DOHH2 (cell line): ENCODE measurements at regions not wholly inside any gene's neighbourhood (a gene's known extent, or its start where the extent isn't known, plus 50 kb on each side); places are given as distances from the start of the nearest gene placed in this dataset.

Source experiments
- H3F3A ChIP-seq: fragments of 200-600 bp; sonication (generic), shearing (Covaris generic); 2 replicates; pipeline ENCODE4 v1.6.0; 2016; ENCODE audit warnings: antibody characterized with exemption, mild to moderate bottlenecking; ENCODE audit not compliant: control insufficient read depth, insufficient read depth
- H3K27ac ChIP-seq: fragments of 200-600 bp; sonication (generic); 2 replicates; pipeline ENCODE4 v1.5.1; 2014; ENCODE audit warnings: low read depth, mild to moderate bottlenecking, low read length, moderate library complexity
- H3K27me3 ChIP-seq: fragments of 200-600 bp; sonication (generic); 2 replicates; pipeline ENCODE4 v1.6.1; 2014; ENCODE audit warnings: mild to moderate bottlenecking, low read length, mixed read lengths; ENCODE audit not compliant: control insufficient read depth
- H3K36me3 ChIP-seq: fragments of 200-600 bp; sonication (generic); 2 replicates; pipeline ENCODE4 v1.6.1; 2014; ENCODE audit warnings: mild to moderate bottlenecking, low read length, moderate library complexity, mixed read lengths; ENCODE audit not compliant: control insufficient read depth
- H3K4me1 ChIP-seq: fragments of 200-600 bp; sonication (generic); 2 replicates; pipeline ENCODE4 v1.6.1; 2014; ENCODE audit warnings: mild to moderate bottlenecking, low read length, mixed read lengths; ENCODE audit not compliant: control insufficient read depth
- H3K4me2 ChIP-seq: fragments of 200-600 bp; sonication (generic); 2 replicates; pipeline ENCODE4 v1.6.0; 2014; ENCODE audit warnings: mild to moderate bottlenecking, low read length, moderate library complexity
- H3K4me3 ChIP-seq: fragments of 200-600 bp; sonication (generic); 2 replicates; pipeline ENCODE4 v1.5.1; 2014; ENCODE audit warnings: mild to moderate bottlenecking, low read length, mixed read lengths
- H3K79me2 ChIP-seq: fragments of 200-600 bp; sonication (generic); 2 replicates; pipeline ENCODE4 v1.6.1; 2014; ENCODE audit warnings: mild to moderate bottlenecking, low read length, mixed read lengths; ENCODE audit not compliant: control insufficient read depth
- H3K9me2 ChIP-seq: fragments of 200-600 bp; sonication (generic); replicated peaks from 2 replicates; pipeline ENCODE4 v1.6.1; 2014; ENCODE audit warnings: mild to moderate bottlenecking, low read length, mixed read lengths; ENCODE audit not compliant: control insufficient read depth
- H3K9me3 ChIP-seq: fragments of 200-600 bp; sonication (generic); 2 replicates; pipeline ENCODE4 v1.6.1; 2014; ENCODE audit warnings: antibody characterized with exemption, low read length, mixed read lengths; ENCODE audit not compliant: control insufficient read depth, insufficient read depth
- H4K20me1 ChIP-seq: fragments of 200-600 bp; sonication (generic); 2 replicates; pipeline ENCODE4 v1.6.0; 2014; ENCODE audit warnings: low read depth, mild to moderate bottlenecking, antibody characterized with exemption, low read length, moderate library complexity; ENCODE audit not compliant: control insufficient read depth, insufficient read depth
- CTCF ChIP-seq: fragments of 200-600 bp; sonication (generic); IDR thresholded peaks from one replicate; pipeline ENCODE4 v1.5.1; 2014; ENCODE audit warnings: antibody characterized with exemption, mild to moderate bottlenecking, low read depth, low read length; ENCODE audit not compliant: poor library complexity, severe bottlenecking
- EZH2phosphoT487 ChIP-seq: fragments of 200-600 bp; sonication (generic); IDR thresholded peaks from 2 replicates; pipeline ENCODE4 v1.6.1; 2017; ENCODE audit warnings: borderline replicate concordance, mild to moderate bottlenecking, antibody characterized with exemption, low read length, moderate library complexity, mixed read lengths

- H3F3A ChIP-seq = no peaks in the 10 kb centered on the region
- no peaks in the 10 kb centered on the region for H3K4me1 ChIP-seq
- H3K27me3 ChIP-seq = no peaks in the 10 kb centered on the region
- H3K79me2 ChIP-seq = no peaks in the 10 kb centered on the region
- H3K36me3 ChIP-seq = no peaks in the 10 kb centered on the region
- no peak for TF ChIP-seq EZH2phosphoT487
- no peak for TF ChIP-seq CTCF
- H4K20me1 ChIP-seq = no peaks in the 10 kb centered on the region
- H3K27ac ChIP-seq = no peak overlapping the region
- H3K4me2 ChIP-seq = no peak overlapping the region
- H3K9me2 ChIP-seq = no peaks in the 10 kb centered on the region
- H3K4me3 ChIP-seq = no peak overlapping the region
- no peaks in the 10 kb centered on the region for H3K9me3 ChIP-seq
Measured at GRCh38 chr6:95145457-95145856, 431.9 kb upstream of the MANEA start.

- no peak overlapping the region for H3K4me2 ChIP-seq
- H3K9me3 ChIP-seq = no peaks in the 10 kb centered on the region
- no peaks in the 10 kb centered on the region for H3K27me3 ChIP-seq
- H3K27ac ChIP-seq = no peak overlapping the region
- no peaks in the 10 kb centered on the region for H3F3A ChIP-seq
- H3K4me1 ChIP-seq = no peaks in the 10 kb centered on the region
- no peaks in the 10 kb centered on the region for H3K36me3 ChIP-seq
- no peak for TF ChIP-seq CTCF
- TF ChIP-seq EZH2phosphoT487 = no peak
- no peak overlapping the region for H3K4me3 ChIP-seq
- no peaks in the 10 kb centered on the region for H3K79me2 ChIP-seq
- H4K20me1 ChIP-seq = no peaks in the 10 kb centered on the region
- H3K9me2 ChIP-seq = no peaks in the 10 kb centered on the region
Measured at GRCh38 chr6:95159557-95159956, 417.8 kb upstream of the MANEA start.

- Histone ChIP-seq H3K4me1 (no peaks in the 10 kb centered on the region), H3K27me3 (no peaks in the 10 kb centered on the region), H3K27ac (no peak overlapping the region), H3K9me2 (no peaks in the 10 kb centered on the region), H3K36me3 (no peaks in the 10 kb centered on the region), H3K4me3 (no peak overlapping the region), H3K79me2 (no peaks in the 10 kb centered on the region), H3K9me3 (no peaks in the 10 kb centered on the region), H3F3A (no peaks in the 10 kb centered on the region), H3K4me2 (no peak overlapping the region), H4K20me1 (no peaks in the 10 kb centered on the region)
- TF ChIP-seq EZH2phosphoT487 = no peak
- TF ChIP-seq CTCF = no peak
Measured at GRCh38 chr6:95169775-95170174, 407.6 kb upstream of the MANEA start.

DNA sequence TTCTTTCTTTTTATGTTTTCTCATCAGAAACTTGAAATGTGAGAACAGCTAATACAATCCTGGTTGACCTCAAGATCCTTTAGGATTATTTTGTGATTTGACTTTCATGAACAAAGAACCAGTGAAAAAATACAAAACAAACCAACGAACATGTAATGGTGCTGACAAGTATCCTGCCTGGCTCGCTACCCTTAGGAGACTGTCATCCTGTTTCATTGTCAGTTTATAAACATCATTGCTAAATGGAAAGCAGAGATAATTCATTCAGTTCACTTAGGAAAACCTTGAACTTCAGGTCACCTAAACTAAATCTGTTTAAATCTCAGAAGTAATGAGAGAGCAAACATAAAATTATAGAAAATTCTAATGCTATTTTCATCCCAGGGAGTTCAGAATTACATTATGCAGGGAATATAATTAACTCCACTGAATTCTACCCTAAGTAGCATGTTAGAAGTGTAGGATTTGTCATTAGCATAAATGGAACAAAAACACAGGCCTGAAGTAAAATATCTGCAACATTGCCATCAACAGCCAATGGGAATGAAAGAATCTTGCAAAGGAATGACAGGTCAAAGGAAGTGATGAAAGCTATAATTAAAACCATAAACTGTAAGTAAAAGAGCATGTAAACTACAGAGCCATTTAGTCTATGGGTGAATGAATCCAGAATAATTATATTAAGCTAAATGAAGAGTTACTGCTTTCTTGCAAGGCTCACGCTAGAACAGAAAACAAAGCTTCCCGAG lies 401.2 kb upstream of the MANEA start:
- no peaks in the 10 kb centered on the region for H3K79me2 ChIP-seq
- H3K4me1 ChIP-seq = no peaks in the 10 kb centered on the region
- no peaks in the 10 kb centered on the region for H3K9me2 ChIP-seq
- TF ChIP-seq EZH2phosphoT487 = no peak
- no peak for TF ChIP-seq CTCF
- H3F3A ChIP-seq = no peaks in the 10 kb centered on the region
- no peaks in the 10 kb centered on the region for H3K9me3 ChIP-seq
- H4K20me1 ChIP-seq = no peaks in the 10 kb centered on the region
- no peak overlapping the region for H3K27ac ChIP-seq
- no peaks in the 10 kb centered on the region for H3K27me3 ChIP-seq
- H3K4me3 ChIP-seq = no peak overlapping the region
- H3K36me3 ChIP-seq = no peaks in the 10 kb centered on the region
- no peak overlapping the region for H3K4me2 ChIP-seq
